ENCODE measurements at regions not wholly inside any gene's neighbourhood (a gene's known extent, or its start where the extent isn't known, plus 50 kb on each side); places are given as distances from the start of the nearest gene placed in this dataset.
"Not testable (repeated sequence)": the region's sequence is repeated elsewhere in the genome, so short reads cannot be mapped to it uniquely, and the experiment has no call there.

GRCh38 chr4:140229881-140230280 is 75.9 kb upstream of the MAML3 start:
- DNase-seq = no peak
- in situ Hi-C loops (cut with HindIII; ENCODE audit: low pct_ligation_motif_present, low pct_unique_long_range_greater_than_20kb, low sequenced_read_pairs) = no loop called here

GRCh38 chr4:140227286-140227685 is 73.3 kb upstream of the MAML3 start:
- no peak for DNase-seq

GRCh38 chr4:140223056-140223810 is 69.2 kb upstream of the MAML3 start:
- no peak for DNase-seq
- in situ Hi-C loops (cut with HindIII; ENCODE audit: low pct_ligation_motif_present, low pct_unique_long_range_greater_than_20kb, low sequenced_read_pairs) = no loop called here

More at GRCh38 chr4:140227286-140227685, 73.3 kb upstream of the MAML3 start:
- in situ Hi-C loops (cut with HindIII; ENCODE audit: low pct_ligation_motif_present, low pct_unique_long_range_greater_than_20kb, low sequenced_read_pairs) = no loop called here

GRCh38 chr4:140222171-140222570 is 68.2 kb upstream of the MAML3 start:
- DNase-seq = no peak
- in situ Hi-C loops (cut with HindIII; ENCODE audit: low pct_ligation_motif_present, low pct_unique_long_range_greater_than_20kb, low sequenced_read_pairs) = no loop called here

GRCh38 chr4:140220058-140220457 is 66.1 kb upstream of the MAML3 start:
- in situ Hi-C loops (cut with HindIII; ENCODE audit: low pct_ligation_motif_present, low pct_unique_long_range_greater_than_20kb, low sequenced_read_pairs) = no loop called here

GRCh38 chr4:140219567-140219966 is 65.6 kb upstream of the MAML3 start:
- no peak for DNase-seq
- in situ Hi-C loops (cut with HindIII; ENCODE audit: low pct_ligation_motif_present, low pct_unique_long_range_greater_than_20kb, low sequenced_read_pairs) = no loop called here

More at GRCh38 chr4:140220058-140220457, 66.1 kb upstream of the MAML3 start:
- DNase-seq = no peak

- DNase-seq; in situ Hi-C loops (cut with HindIII; ENCODE audit: low pct_ligation_motif_present, low pct_unique_long_range_greater_than_20kb, low sequenced_read_pairs): not testable (repeated sequence)
Measured at GRCh38 chr4:140219070-140219469, 65.1 kb upstream of the MAML3 start.

GRCh38 chr4:140213749-140214148 is 59.8 kb upstream of the MAML3 start:
- in situ Hi-C loops (cut with HindIII; ENCODE audit: low pct_ligation_motif_present, low pct_unique_long_range_greater_than_20kb, low sequenced_read_pairs) = no loop called here
- no peak for DNase-seq

- no peak for DNase-seq
- in situ Hi-C loops (cut with HindIII; ENCODE audit: low pct_ligation_motif_present, low pct_unique_long_range_greater_than_20kb, low sequenced_read_pairs) = no loop called here
Measured at GRCh38 chr4:140213116-140213515, 59.1 kb upstream of the MAML3 start.

GRCh38 chr4:140212646-140213045 is 58.7 kb upstream of the MAML3 start:
- no peak for DNase-seq
- in situ Hi-C loops (cut with HindIII; ENCODE audit: low pct_ligation_motif_present, low pct_unique_long_range_greater_than_20kb, low sequenced_read_pairs) = no loop called here

GRCh38 chr4:140212194-140212593 is 58.2 kb upstream of the MAML3 start:
- in situ Hi-C loops (cut with HindIII; ENCODE audit: low pct_ligation_motif_present, low pct_unique_long_range_greater_than_20kb, low sequenced_read_pairs) = no loop called here
- no peak for DNase-seq

- in situ Hi-C loops (cut with HindIII; ENCODE audit: low pct_ligation_motif_present, low pct_unique_long_range_greater_than_20kb, low sequenced_read_pairs) = no loop called here
- DNase-seq = no peak
Measured at GRCh38 chr4:140211693-140212092, 57.7 kb upstream of the MAML3 start.

GRCh38 chr4:140211161-140211560 is 57.2 kb upstream of the MAML3 start:
- no peak for DNase-seq
- in situ Hi-C loops (cut with HindIII; ENCODE audit: low pct_ligation_motif_present, low pct_unique_long_range_greater_than_20kb, low sequenced_read_pairs) = no loop called here

- DNase-seq = no peak
- in situ Hi-C loops (cut with HindIII; ENCODE audit: low pct_ligation_motif_present, low pct_unique_long_range_greater_than_20kb, low sequenced_read_pairs) = no loop called here
Measured at GRCh38 chr4:140208921-140209320, 54.9 kb upstream of the MAML3 start.
